HEK293T (cell line): ENCODE measurements at regions not wholly inside any gene's neighbourhood (a gene's known extent, or its start where the extent isn't known, plus 50 kb on each side); places are given as distances from the start of the nearest gene placed in this dataset.

Source experiments
- CTCF ChIA-PET: fragments of 350-600 bp; formaldehyde crosslinking; extraction: SDS; loops from one replicate; lab custom pipeline; 2021; ENCODE audit warnings: antibody characterized with exemption, inconsistent platforms; lab: Yijun Ruan, JAX
- POLR2A ChIA-PET: fragments of 350-600 bp; formaldehyde crosslinking; extraction: SDS; loops from one replicate; lab custom pipeline; 2020; ENCODE audit warnings: antibody characterized with exemption, inconsistent platforms; lab: Yijun Ruan, JAX
- DNase-seq: peaks from one replicate; pipeline ENCODE4 v3.0.0; 2012; ENCODE audit warnings: mixed read lengths; ENCODE audit errors: extremely low spot score
- ARNT ChIP-seq: fragments of 450-650 bp; IDR thresholded peaks from 2 replicates; pipeline ENCODE4 v1.6.1; 2017; ENCODE audit warnings: mild to moderate bottlenecking
- BHLHE40 ChIP-seq: fragments of 450-650 bp; IDR thresholded peaks from 2 replicates; pipeline ENCODE4 v1.6.1; 2016; ENCODE audit warnings: mild to moderate bottlenecking, moderate library complexity, borderline replicate concordance
- CTBP1 ChIP-seq: fragments of 450-650 bp; IDR thresholded peaks from 2 replicates; pipeline ENCODE4 v1.6.1; 2016; ENCODE audit warnings: borderline replicate concordance
- ELF4 ChIP-seq: fragments of 450-650 bp; IDR thresholded peaks from 2 replicates; pipeline ENCODE4 v1.6.1; 2017; ENCODE audit warnings: antibody characterized with exemption
- FOXA1 ChIP-seq: fragments of 450-650 bp; IDR thresholded peaks from 2 replicates; pipeline ENCODE4 v1.6.1; 2016; ENCODE audit warnings: mild to moderate bottlenecking
- FOXK2 ChIP-seq: fragments of 450-650 bp; IDR thresholded peaks from 2 replicates; pipeline ENCODE4 v1.6.1; 2016; ENCODE audit warnings: mild to moderate bottlenecking
- FOXM1 ChIP-seq: fragments of 450-650 bp; IDR thresholded peaks from 2 replicates; pipeline ENCODE4 v1.6.1; 2017; ENCODE audit warnings: mild to moderate bottlenecking, borderline replicate concordance
- HDGF ChIP-seq: fragments of 450-650 bp; IDR thresholded peaks from 2 replicates; pipeline ENCODE4 v1.6.1; 2017; ENCODE audit warnings: antibody characterized with exemption, borderline replicate concordance
- L3MBTL2 ChIP-seq: fragments of 450-650 bp; conservative IDR thresholded peaks from 2 replicates; pipeline ENCODE4 v1.6.1; 2016; ENCODE audit warnings: mild to moderate bottlenecking
- LEF1 ChIP-seq: fragments of 450-650 bp; IDR thresholded peaks from 2 replicates; pipeline ENCODE4 v1.6.1; 2017; ENCODE audit warnings: mild to moderate bottlenecking, borderline replicate concordance
- NFRKB ChIP-seq: fragments of 450-650 bp; IDR thresholded peaks from 2 replicates; pipeline ENCODE4 v1.6.1; 2016; ENCODE audit warnings: mild to moderate bottlenecking, moderate library complexity
- SP1 ChIP-seq: fragments of 450-650 bp; IDR thresholded peaks from 2 replicates; pipeline ENCODE4 v1.6.1; 2017
- SUZ12 ChIP-seq: fragments of 450-650 bp; IDR thresholded peaks from 2 replicates; pipeline ENCODE4 v1.6.1; 2016; ENCODE audit warnings: mild to moderate bottlenecking
- TARDBP ChIP-seq: fragments of 450-650 bp; IDR thresholded peaks from 2 replicates; pipeline ENCODE4 v1.6.1; 2016
- ZNF384 ChIP-seq: fragments of 450-650 bp; IDR thresholded peaks from 2 replicates; pipeline ENCODE4 v1.6.1; 2016
- TF ChIP-seq, protein P1 (sequence below): fragments of 450-650 bp; IDR thresholded peaks from 2 replicates; pipeline ENCODE4 v1.6.1; 2016

DNA sequence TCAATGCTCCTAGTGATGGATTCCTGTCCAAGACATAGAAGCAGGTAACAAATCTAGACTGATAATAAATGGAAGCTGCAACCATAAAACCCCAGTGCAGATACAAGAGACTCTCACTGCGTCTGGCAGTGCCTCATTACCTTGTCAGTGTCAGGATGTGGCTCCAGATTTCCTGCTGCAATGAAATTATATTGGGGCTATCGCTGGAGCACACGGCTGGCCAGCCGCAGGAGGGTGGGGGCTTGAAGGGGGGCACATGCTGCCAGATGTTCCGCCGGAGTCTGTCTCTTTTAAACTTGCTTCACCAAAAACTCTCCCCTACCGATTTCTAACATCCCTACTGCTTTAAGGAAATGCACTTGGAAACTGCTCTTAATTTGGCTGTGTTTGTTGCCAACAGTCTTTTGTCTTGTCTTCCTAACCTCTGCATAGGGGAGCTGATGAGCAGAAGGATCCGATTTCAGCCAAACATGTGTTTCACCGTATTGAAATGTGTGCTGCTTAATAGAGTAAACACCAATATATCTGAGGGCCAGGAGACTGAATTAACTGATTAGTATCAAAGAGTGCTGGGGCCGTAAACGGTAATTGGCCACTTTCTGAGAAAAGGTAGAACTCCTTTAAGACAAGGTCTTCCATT lies 102.2 kb upstream of the EXOC2 start:
- CTCF ChIA-PET = no interaction called here
- DNase-seq = no peak
- POLR2A ChIA-PET = interaction anchor here (0.6 kb wide), 1 partner anchor 601 kb away, joined by 3 read pairs; no protein-coding TSS in a partner anchor
- TF ChIP-seq NFRKB = no peak
- TF ChIP-seq L3MBTL2 = no peak
- no peak for TF ChIP-seq ELF4
- no peak for TF ChIP-seq SUZ12
- TF ChIP-seq FOXK2 = no peak
- TF ChIP-seq SP1 = no peak
- TF ChIP-seq HDGF = no peak

DNA sequence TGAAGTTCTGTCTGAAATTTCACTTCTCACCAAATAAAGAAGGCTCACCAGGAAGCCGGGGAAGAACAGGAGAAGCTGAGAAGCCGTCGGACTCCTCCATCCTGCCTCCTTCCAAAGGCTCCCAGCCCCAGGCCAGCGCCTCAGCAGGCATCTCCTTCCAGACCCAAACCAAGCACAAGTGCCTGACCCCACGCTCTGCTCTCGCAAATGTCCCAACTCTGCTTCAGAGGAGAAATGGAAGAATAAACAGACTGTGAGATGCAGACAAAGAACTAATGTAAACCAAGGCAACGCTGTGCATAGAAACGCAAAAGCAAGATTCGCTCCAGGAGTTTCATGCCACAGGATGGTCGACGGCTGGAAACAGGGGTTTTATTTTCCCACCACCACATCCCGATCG lies 100.3 kb upstream of the EXOC2 start:
- ChIA-PET CTCF (no interaction called here), POLR2A (no interaction called here)
- no peak for DNase-seq
- TF ChIP-seq SP1 = no peak

DNA sequence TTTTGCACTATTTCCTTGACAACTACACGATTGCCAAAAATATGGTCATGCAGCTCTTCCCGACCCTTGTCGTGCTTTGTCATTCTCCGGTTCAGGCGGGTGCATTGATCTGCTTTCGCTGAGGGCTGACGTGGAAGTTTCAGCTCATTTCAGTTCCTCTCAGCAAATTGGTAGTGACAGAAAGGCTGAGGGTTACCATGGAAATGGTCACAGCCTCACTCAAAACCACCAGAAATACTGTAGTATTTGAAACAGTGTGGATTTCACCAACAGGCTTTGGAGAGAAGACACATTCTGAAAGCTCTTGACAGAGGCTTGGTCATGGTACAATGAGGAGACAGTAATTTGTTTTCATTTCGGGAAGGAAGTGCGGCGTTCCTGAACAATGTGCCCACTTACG lies 99.7 kb upstream of the EXOC2 start:
- DNase-seq = no peak
- TF ChIP-seq ELF4 (no peak), FOXA1 (no peak), LEF1 (no peak), SUZ12 (no peak), ARNT (no peak), NFRKB (no peak), HDGF (no peak), SP1 (no peak), TARDBP (no peak), FOXK2 (no peak), FOXM1 (no peak), CTBP1 (no peak), ZNF384 (no peak), L3MBTL2 (no peak), BHLHE40 (no peak)
- TF ChIP-seq, protein P1, sequence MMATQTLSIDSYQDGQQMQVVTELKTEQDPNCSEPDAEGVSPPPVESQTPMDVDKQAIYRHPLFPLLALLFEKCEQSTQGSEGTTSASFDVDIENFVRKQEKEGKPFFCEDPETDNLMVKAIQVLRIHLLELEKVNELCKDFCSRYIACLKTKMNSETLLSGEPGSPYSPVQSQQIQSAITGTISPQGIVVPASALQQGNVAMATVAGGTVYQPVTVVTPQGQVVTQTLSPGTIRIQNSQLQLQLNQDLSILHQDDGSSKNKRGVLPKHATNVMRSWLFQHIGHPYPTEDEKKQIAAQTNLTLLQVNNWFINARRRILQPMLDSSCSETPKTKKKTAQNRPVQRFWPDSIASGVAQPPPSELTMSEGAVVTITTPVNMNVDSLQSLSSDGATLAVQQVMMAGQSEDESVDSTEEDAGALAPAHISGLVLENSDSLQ = no peak
- ChIA-PET POLR2A (no interaction called here), CTCF (interaction anchor here (0.7 kb wide), 1 partner anchor 644 kb away, joined by 3 read pairs; no protein-coding TSS in a partner anchor)

DNA sequence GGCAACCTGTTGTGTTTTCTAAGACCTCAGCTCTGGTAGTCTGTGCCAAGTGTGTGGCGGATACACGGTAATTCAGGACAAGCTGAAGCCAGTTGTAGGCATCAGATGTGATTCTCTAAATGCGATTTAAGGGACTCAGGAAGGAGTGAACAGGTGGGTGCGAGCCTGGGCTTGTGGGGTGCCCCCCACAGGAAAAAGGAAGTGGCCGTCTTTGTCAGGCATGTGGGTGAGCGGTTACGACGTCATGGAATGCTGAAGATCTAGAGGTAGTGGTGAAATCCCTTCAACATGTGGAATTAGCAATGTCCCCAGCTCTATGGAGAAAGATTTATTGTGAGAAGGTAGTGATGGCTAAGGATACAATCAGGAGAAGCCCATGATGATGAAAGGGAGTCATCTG lies 95.1 kb upstream of the EXOC2 start:
- POLR2A ChIA-PET = no interaction called here
- TF ChIP-seq L3MBTL2 (no peak), CTBP1 (no peak), FOXA1 (no peak), ELF4 (no peak), ZNF384 (no peak), SP1 (no peak), NFRKB (no peak), SUZ12 (no peak), HDGF (no peak), FOXK2 (no peak), BHLHE40 (no peak), LEF1 (no peak), ARNT (no peak)
- TF ChIP-seq, protein P1 = no peak
- CTCF ChIA-PET = interaction anchor here (0.7 kb wide), 1 partner anchor 195 kb away, joined by 3 read pairs; no protein-coding TSS in a partner anchor
- no peak for DNase-seq

DNA sequence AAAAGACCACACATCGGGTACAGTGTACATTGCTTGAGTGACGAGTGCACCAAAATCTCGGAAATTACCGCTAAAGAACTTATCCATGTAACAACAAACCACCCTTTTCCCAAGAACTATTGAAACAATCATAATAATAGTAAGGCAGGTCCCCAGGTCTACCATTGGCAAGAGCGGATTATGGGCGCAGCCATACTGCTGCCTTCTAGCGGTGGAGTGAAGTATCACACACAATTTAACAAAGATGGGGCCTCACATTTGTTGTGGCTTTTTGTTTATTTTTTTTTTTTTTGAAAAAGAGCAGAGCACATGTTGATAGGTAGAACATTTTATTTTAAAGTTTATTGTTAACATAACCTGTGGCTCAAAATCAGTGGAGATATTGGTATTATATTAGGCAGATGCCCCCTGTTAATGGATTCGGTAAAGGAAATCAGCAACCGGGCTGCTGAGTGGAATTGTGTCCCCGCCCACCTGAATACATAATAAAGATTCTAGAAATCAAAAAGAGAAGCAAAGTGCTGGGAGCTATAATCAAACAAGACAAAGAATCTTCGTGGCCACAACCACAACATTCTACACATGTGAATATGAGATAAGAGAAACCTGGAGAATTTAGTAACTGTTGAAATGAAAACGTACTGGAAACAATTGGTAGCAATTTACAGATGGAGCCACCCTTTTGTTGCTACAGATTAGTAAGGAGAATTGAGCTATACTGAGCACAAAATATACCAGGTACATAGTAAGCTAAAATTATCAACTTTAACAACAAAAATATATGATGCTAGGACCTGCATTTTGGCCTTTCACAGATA lies 94.2 kb upstream of the EXOC2 start:
- POLR2A ChIA-PET = no interaction called here
- TF ChIP-seq FOXM1 (no peak), ARNT (no peak), HDGF (no peak), LEF1 (no peak), BHLHE40 (no peak), TARDBP (no peak), L3MBTL2 (no peak), CTBP1 (no peak), ELF4 (no peak), SP1 (no peak), FOXK2 (no peak), NFRKB (no peak), FOXA1 (no peak), ZNF384 (no peak), SUZ12 (no peak)
- TF ChIP-seq, protein P1 = no peak
- CTCF ChIA-PET = no interaction called here
- DNase-seq = peak; percentile 59

DNA sequence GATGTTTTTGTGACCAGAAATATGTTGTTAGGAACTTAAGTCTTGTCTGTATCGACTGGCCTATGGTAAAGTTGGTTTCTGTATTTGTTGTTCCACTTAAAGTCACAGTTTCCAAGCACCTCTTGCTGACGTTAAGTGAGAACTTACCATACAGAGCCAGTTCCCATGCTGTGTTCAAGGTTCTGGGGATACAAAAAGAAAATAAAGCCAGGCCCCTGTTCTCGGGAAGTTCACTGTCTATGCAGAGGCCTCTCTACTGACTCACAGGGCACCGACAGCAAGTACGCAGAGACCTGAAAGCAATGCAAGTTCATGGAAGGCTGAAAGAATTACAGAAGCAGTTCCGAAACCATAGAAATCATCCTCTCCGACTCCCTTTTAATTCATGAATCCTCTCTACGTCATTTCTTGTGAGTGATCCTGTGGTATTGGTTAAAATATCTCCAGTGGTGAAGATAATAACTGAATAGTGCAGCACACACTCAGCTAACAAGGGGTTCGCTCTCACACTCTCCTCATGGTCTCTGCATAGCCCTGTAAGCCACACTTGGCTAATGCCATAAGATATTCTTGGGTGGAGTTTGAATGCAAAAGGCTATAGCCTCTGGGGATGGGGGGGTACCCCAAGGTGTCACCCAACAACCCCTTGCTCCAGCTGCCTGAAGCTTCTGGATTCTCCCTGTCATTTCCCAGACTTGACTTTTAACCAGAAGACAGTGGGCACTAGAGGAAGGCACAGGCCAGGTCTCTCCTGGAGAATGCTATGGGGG lies 91.2 kb upstream of the EXOC2 start:
- CTCF ChIA-PET = no interaction called here
- POLR2A ChIA-PET = no interaction called here
- TF ChIP-seq FOXA1 (no peak), ZNF384 (no peak), SUZ12 (no peak), FOXM1 (no peak), CTBP1 (no peak), NFRKB (no peak), TARDBP (no peak), SP1 (no peak), FOXK2 (no peak), LEF1 (no peak)
- no peak for DNase-seq
